Chondrocyte (in vitro differentiated cells): ENCODE measurements at regions not wholly inside any gene's neighbourhood (a gene's known extent, or its start where the extent isn't known, plus 50 kb on each side); places are given as distances from the start of the nearest gene placed in this dataset.

ENCODE experiments used
- DNase-seq: peaks from one replicate; pipeline ENCODE4 v3.0.0; 2021; ENCODE audit warnings: mixed read lengths, low spot score
- H3K27ac Mint-ChIP-seq: one replicate; pipeline ENCODE4 v1.8.0; 2021; ENCODE audit warnings: mild to moderate bottlenecking, moderate library complexity, mixed read lengths; ENCODE audit not compliant: unreplicated experiment
- H3K27me3 Mint-ChIP-seq: 2 replicates; pipeline ENCODE4 v1.8.0; 2021; ENCODE audit warnings: low read depth, mixed read lengths
- H3K36me3 Mint-ChIP-seq: 2 replicates; pipeline ENCODE4 v1.8.0; 2021; ENCODE audit warnings: low read depth, mixed read lengths
- H3K4me1 Mint-ChIP-seq: 2 replicates; pipeline ENCODE4 v1.8.0; 2021; ENCODE audit warnings: low read depth, mild to moderate bottlenecking, mixed read lengths
- H3K4me3 Mint-ChIP-seq: one replicate; pipeline ENCODE4 v1.8.0; 2021; ENCODE audit warnings: mild to moderate bottlenecking, moderate library complexity, mixed read lengths; ENCODE audit not compliant: unreplicated experiment
- H3K9me3 Mint-ChIP-seq: 2 replicates; pipeline ENCODE4 v1.8.0; 2021; ENCODE audit warnings: low read depth, mixed read lengths
- TF ChIP-seq, protein P1 (sequence below): fragments of 200-600 bp; sonication (generic); IDR thresholded peaks from 2 replicates; pipeline ENCODE4 v1.5.0; 2021; ENCODE audit warnings: antibody characterized with exemption, mild to moderate bottlenecking, moderate library complexity

DNA sequence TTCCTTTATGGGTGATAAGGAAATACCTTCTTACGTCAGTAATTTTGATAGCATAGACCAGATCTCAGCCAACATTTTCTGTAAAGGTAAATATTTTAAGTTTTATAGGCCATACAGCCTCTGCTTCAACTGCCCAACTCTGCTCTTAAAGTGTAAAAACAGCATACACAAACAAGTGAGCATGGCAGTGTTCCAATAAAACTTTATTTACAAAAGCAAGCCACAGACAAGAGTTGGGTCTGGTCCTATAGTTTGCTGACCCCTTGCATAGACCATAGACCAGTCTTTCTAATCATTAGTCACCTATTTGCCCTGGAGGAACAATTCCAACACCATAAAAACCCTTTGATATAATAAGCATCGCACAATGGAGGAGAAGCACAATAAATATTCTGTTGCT, 398.8 kb downstream of the SFMBT2 start:
- H3K27me3 Mint-ChIP-seq, result no peaks in the 10 kb centered on the region
- no peak overlapping the region for H3K4me3 Mint-ChIP-seq
- H3K9me3 Mint-ChIP-seq, result no peaks in the 10 kb centered on the region
- no peak for DNase-seq
- peaks cover 10% of the 10 kb centered on the region for H3K4me1 Mint-ChIP-seq
- no peak overlapping the region for H3K27ac Mint-ChIP-seq
- no peaks in the 10 kb centered on the region for H3K36me3 Mint-ChIP-seq
- TF ChIP-seq, protein P1, sequence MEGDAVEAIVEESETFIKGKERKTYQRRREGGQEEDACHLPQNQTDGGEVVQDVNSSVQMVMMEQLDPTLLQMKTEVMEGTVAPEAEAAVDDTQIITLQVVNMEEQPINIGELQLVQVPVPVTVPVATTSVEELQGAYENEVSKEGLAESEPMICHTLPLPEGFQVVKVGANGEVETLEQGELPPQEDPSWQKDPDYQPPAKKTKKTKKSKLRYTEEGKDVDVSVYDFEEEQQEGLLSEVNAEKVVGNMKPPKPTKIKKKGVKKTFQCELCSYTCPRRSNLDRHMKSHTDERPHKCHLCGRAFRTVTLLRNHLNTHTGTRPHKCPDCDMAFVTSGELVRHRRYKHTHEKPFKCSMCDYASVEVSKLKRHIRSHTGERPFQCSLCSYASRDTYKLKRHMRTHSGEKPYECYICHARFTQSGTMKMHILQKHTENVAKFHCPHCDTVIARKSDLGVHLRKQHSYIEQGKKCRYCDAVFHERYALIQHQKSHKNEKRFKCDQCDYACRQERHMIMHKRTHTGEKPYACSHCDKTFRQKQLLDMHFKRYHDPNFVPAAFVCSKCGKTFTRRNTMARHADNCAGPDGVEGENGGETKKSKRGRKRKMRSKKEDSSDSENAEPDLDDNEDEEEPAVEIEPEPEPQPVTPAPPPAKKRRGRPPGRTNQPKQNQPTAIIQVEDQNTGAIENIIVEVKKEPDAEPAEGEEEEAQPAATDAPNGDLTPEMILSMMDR, result no peak

DNA sequence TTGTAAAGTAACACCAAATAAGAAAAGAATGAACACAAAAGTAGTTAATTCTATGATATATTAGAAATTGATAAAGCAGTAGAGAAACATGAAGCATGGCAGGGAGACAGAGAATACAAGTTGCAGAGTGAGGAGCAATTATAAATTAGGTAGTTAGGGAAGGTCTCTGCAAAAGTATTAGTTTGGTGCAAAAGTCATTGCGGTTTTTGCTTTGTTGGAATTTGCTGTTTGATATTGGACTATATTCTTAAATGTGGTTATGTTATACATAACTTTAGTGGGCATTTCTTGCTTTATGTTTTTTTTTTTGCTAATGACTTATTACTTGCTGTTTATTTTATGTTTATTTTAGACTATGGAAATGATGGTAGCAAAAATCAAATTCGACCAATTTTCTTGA, 402.2 kb downstream of the SFMBT2 start:
- Mint-ChIP-seq H3K4me1 (no peaks in the 10 kb centered on the region), H3K9me3 (no peaks in the 10 kb centered on the region)
- DNase-seq, result no peak

GRCh38 chr10:7007600-7008190, 403.1 kb downstream of the SFMBT2 start:
- Mint-ChIP-seq H3K4me1 (no peaks in the 10 kb centered on the region), H3K36me3 (no peaks in the 10 kb centered on the region), H3K4me3 (no peak overlapping the region), H3K9me3 (no peaks in the 10 kb centered on the region), H3K27ac (no peak overlapping the region), H3K27me3 (peaks cover 8% of the 10 kb centered on the region)
- TF ChIP-seq, protein P1, result no peak
- DNase-seq, result no peak

More for the DNA sequence above, 402.2 kb downstream of the SFMBT2 start:
- TF ChIP-seq, protein P1, result no peak
- H3K27ac Mint-ChIP-seq, result no peak overlapping the region
- no peak overlapping the region for H3K4me3 Mint-ChIP-seq
- peaks cover 6% of the 10 kb centered on the region for H3K27me3 Mint-ChIP-seq
- H3K36me3 Mint-ChIP-seq, result no peaks in the 10 kb centered on the region

- Mint-ChIP-seq H3K36me3 (no peaks in the 10 kb centered on the region), H3K27ac (no peak overlapping the region), H3K4me1 (no peaks in the 10 kb centered on the region), H3K4me3 (no peak overlapping the region), H3K27me3 (peaks cover 8% of the 10 kb centered on the region), H3K9me3 (no peaks in the 10 kb centered on the region)
- no peak for DNase-seq
- TF ChIP-seq, protein P1, result no peak
These were observed 404.3 kb downstream of the SFMBT2 start for GRCh38 chr10:7006566-7006965.

- TF ChIP-seq, protein P1, result no peak
- H3K4me1 Mint-ChIP-seq, result no peaks in the 10 kb centered on the region
These were observed 406.9 kb downstream of the SFMBT2 start for GRCh38 chr10:7003831-7004395.

More at GRCh38 chr10:7003831-7004395, 406.9 kb downstream of the SFMBT2 start:
- no peaks in the 10 kb centered on the region for H3K36me3 Mint-ChIP-seq
- DNase-seq, result no peak
- no peak overlapping the region for H3K27ac Mint-ChIP-seq
- no peak overlapping the region for H3K4me3 Mint-ChIP-seq
- H3K27me3 Mint-ChIP-seq, result peaks cover 10% of the 10 kb centered on the region
- no peaks in the 10 kb centered on the region for H3K9me3 Mint-ChIP-seq
